GM18498 (cell line): ENCODE measurements at regions not wholly inside any gene's neighbourhood (a gene's known extent, or its start where the extent isn't known, plus 50 kb on each side); places are given as distances from the start of the nearest gene placed in this dataset.

Source experiments
- ATAC-seq: cut with Tn5 transposase; IDR thresholded peaks from one replicate; pipeline ENCODE4 v1.9.1; 2021; ENCODE audit warnings: mild to moderate bottlenecking, moderate library complexity; ENCODE audit not compliant: unreplicated experiment

DNA sequence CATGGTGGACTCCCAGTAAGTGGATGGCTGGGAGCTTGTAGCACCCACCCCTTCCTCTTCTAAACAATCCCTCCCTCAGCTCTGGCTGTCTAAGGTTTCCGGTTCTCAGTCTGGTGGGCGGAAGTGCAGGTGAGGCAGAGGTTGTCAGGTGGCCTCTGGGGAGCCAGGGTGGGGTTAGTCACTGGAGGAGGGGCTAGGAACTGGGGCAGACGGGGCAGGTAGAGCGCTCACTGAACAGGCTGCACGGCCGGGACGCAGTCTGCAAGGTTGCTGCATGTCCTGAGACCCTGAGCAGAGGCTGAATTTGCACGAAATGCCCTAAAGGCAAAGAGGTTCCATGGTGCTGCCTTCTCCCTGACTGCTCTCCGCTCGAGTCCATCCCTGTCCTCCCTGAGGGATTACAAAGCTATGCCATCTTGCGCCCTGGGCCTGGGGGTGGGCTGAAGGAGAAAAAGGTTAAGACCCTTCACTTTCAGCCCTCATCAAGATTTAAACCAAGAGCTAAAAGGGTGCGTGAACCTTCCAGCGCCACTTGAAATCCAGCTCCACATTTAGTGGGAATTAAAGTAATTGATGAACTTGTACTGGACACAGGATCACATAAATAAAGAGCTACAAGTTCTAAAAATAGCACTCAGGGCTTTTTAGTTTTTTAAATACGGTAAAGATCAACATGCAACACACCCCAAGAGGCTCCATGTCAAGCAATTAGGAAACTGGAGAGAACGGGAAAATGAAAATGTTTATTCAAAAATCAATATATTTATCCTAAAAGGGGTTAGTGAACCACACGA lies 62.3 kb upstream of the CTBP2 start:
- no peak for ATAC-seq

DNA sequence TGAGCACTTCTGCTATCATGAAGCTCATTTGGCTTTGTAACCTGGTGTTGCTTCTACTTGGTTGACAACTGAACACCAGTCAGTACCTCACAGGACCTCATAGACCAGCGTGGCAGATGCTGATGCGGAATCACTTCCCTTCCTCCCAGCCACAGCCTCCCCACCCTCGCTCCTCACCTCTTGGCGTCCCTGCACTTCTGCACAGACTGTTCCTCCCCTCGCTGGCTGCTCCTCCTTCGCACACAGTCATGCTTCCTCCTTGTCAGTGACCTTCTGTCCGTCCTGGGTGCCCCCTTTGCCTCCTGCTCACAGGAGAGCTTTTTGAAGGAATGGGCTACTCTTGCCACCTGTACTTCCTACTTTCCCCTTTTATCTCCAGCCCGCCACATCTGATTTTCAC lies 61.4 kb upstream of the CTBP2 start:
- ATAC-seq = no peak

GRCh38 chr10:125219776-125220175 lies 59.4 kb upstream of the CTBP2 start:
- ATAC-seq = no peak

DNA sequence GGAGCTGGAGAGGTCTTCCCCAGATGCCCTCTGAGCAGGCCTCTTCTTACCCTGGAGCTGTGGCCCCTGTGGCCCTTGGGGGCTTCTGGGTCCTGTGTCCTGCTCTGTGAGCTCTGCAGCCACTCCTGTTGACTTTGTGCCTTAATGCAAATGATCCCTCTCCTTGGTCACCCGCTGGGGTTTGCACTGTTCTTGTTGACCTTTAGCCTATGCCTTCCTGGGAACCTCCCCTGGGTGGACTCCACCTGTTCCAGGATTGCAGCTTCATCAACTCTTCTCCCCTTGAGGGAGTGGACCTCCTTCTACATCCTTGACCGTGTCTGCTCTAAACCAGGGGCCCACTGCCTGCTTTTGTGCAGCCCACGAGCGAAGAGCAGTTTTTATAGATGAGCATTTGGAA lies 58.6 kb upstream of the CTBP2 start:
- ATAC-seq = no peak

- ATAC-seq = no peak
Observed at GRCh38 chr10:125217990-125218675, 57.8 kb upstream of the CTBP2 start.

DNA sequence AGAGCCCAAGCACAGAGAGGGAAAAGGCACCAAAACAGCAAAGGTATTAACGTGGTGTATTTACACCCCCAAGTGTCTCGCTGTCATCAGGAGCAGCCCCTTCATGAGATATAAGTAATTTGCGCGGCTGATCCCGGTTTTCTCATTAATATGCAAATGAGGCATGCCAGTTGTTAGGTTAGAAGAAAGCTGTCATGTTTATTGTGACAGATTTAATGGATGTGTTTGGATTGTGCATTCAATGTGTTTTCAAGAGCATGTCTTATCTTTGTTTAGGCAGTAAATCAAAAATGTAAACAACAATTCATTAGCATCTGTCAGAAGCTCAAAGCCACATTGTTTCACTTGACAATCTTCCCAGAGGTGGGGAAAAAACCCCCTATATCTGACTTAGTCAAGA lies 56.5 kb upstream of the CTBP2 start:
- no peak for ATAC-seq

GRCh38 chr10:125216309-125216708 lies 55.9 kb upstream of the CTBP2 start:
- no peak for ATAC-seq

DNA sequence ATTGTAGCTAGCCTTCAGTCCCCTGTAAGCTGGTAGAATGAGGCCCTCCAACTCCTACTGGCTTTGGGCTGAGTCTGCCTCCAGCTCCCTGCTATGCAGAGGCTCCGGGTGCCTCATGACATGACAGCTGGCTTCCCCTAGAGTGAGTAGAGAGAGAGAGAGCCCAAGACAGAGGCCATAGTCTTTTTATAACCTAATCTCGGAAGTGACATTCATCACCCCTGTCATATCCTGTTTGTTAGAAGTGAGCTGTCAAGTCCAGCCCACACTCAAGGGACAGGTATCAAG lies 53.9 kb upstream of the CTBP2 start:
- no peak for ATAC-seq

- ATAC-seq = no peak
Observed at GRCh38 chr10:125213541-125214282, 53.3 kb upstream of the CTBP2 start.

- ATAC-seq = no peak
Observed at GRCh38 chr10:125212150-125212809, 51.9 kb upstream of the CTBP2 start.
